Stimulated activated CD4-positive, alpha-beta T cell treated with anti-CD3 and anti-CD28 coated beads, Interleukin-4, amount 100 ng/mL, for 48 hours (primary cell): ENCODE measurements at regions not wholly inside any gene's neighbourhood (a gene's known extent, or its start where the extent isn't known, plus 50 kb on each side); places are given as distances from the start of the nearest gene placed in this dataset.

Source experiments
- DNase-seq, 2 donors: peaks; one replicate each; pipeline ENCODE4 v3.0.0-alpha.2; 2020; ENCODE audit warnings: low read depth in 2 of 2

GRCh38 chr6:168782187-168782751, 341.3 kb downstream of the SMOC2 start:
- no peak for DNase-seq

DNA sequence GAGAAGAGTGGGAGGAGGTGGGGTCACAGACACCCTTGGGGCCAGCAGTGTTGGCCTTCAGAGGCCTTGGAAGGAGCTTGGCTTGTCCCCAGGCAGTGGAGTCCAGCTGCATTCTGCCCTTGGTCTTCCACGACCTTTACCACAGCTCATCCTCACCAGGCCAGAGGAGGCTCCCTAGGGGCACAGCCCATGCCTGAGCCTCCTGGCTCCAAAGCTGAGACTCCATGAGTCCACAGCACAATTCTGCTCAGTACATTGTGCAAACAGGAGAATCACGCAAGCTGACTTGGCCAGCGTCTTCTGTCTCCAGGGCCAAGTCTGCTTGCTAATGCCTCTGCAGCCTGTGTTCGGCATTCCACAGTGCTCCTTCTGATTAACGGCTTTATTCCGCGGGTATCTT, 337.2 kb downstream of the SMOC2 start:
- DNase-seq, result no peak

DNA sequence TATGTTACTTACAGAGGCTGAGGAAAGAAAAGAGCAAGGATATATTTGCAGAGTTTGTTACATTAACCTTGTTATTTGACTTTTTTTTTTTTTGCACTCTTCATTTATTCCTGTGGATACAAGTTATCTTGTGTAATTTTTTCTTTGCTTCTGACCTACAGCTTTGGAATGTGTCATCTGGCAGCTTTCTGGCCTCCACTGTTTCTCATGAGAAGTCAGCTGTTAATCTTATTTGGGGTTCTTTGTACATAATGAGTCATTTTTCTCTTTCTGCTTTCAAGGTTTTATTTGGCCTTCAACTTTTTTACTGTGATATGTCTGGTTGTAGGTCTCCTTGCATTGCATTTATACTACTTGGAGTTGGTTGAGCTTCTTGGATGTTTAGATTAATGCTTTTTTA, 333.4 kb downstream of the SMOC2 start:
- no peak for DNase-seq

- no peak for DNase-seq
These were observed 332.8 kb downstream of the SMOC2 start for GRCh38 chr6:168773788-168774187.

- no peak for DNase-seq
These were observed 324.8 kb downstream of the SMOC2 start for GRCh38 chr6:168765752-168766151.

DNA sequence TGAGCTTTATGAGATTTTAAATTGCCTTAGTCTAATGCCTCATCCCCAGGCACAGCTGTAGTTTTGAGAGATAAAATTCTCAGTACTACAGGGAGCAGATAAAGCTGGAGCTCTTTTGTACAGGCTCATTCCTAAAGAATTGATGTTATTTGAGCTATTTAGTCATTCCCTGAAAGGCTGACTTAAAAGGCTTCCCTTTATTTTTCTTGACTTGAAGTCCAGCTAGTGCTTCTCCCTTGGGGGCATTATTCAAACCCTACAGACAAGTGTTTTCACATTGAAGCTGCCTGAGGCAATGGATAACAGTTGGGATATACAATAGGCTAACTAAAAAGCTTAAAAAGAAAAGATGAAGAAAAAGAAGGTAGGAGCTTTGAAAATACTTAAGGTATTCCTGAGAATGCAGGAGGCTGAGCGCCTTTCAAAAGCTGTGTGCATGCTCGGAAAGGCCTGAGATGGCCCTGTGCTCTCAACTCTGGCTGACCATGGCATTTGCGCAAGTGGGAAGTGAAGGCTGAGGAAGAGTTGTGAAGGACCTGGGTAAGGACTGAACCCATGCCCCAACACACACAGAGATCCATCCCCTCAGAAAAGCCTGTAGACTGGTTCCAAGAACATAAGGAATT, 315.1 kb downstream of the SMOC2 start:
- DNase-seq, result no peak

DNA sequence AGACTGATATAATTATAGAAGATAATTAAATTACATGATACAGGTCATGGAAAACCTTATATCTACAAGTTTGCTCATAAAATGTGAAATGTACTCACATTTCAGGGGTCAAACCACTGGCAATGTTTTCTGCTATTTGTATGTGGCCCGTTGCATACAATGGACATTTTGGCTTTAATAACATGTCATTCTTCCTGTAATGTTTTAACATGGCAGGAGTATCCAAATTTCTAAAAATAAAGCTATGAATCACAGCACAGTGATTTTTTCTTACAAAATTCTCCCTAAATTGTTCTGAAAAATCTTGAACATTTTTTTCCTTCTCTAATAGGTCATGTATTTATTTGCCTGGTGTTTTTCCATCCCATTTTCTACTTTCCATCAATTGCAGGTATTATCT, 305.7 kb downstream of the SMOC2 start:
- DNase-seq, result no peak

- no peak for DNase-seq
These were observed 305.0 kb downstream of the SMOC2 start for GRCh38 chr6:168746013-168746412.

GRCh38 chr6:168744861-168745260, 303.9 kb downstream of the SMOC2 start:
- no peak for DNase-seq

GRCh38 chr6:168741942-168742782, 301.2 kb downstream of the SMOC2 start:
- DNase-seq, result no peak

- DNase-seq, result no peak
These were observed 300.3 kb downstream of the SMOC2 start for GRCh38 chr6:168741305-168741704.

DNA sequence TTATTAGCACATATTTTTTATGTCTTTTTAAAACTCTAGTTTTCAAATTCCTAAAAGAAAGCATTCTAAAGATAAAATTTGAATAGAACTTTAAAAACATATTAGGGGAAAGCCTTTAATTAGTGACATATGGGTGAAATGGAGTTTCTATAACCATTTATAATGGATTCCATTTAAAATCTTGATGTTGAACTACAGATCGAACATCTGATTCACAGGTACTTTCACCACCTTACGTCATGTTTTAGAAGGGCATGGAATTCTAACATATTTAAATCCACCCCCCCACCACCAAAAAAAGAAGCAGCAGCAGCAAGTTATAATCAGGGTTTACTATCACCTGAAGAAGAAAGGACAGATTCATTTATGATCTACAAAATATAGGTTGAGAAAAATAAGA, 298.4 kb downstream of the SMOC2 start:
- no peak for DNase-seq

DNA sequence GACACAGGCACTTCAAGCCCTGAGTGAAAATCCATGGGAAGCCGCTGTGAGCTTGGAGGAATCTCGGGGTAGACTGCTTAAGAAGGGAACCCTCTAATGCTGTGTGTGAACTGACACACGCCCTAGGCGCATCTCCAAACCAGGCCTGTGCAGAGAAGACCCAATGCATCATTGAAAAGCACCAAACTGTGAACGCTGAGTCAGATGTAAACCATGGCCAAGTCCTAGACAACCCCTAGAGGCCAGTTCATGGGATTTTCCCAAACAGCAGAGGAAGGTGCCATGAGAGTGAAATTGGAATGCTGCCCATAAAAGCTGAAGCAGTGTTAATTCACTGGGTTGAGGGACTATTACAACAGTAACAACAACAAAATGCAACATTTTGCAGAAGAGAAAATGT, 296.5 kb downstream of the SMOC2 start:
- no peak for DNase-seq

GRCh38 chr6:168737014-168737413, 296.0 kb downstream of the SMOC2 start:
- no peak for DNase-seq

GRCh38 chr6:168736039-168736438, 295.1 kb downstream of the SMOC2 start:
- no peak for DNase-seq

DNA sequence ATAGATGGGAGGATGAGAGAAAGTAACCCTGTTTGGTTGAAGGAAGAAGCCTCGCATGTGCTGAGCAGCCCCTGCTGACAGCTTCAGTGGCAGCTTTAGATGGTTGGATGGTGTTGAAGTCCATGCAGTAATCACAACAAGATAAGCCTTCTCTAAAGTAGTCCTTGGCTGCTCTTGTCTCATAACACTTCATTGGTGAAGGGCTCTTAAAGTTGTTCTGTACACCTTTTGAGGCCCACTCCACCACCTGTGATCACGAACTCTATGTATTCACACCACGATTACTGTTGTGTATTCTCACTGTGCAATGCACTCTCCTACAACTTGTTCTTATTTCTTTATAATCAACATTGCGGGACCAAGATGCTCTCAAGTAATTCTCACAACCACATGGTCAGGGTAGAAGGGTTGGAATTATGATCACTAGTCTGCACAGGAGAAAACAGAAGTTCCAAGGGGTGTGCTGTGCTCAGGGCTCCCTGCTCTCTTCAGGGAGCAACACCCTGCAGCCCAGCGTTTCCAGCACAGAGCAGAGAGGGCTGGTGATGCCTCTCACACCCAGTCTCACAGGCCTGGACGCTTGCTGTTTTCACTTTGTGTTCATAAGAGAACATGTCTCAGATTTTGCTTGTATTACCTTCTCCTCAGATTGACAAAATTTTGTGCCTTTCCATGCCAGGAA, 294.4 kb downstream of the SMOC2 start:
- no peak for DNase-seq

DNA sequence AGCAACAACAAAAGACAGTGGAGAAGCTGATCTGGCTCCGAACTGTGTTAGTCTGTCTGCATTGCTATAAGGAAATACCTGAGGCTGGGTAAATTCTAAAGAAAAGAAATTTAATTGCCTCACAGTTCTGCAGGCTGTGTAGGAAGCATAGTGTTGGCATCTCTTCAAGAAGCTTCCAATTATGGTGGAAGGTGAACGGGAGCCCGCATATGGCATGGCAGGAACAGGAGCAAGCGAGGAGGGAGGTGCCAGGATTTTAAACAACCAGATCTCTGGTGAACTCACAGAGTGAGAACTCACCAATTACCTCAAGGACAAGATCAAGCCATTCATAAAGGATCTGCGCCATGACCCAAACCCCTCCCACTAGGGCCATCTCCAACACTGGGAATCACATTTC, 293.5 kb downstream of the SMOC2 start:
- no peak for DNase-seq

- no peak for DNase-seq
These were observed 291.7 kb downstream of the SMOC2 start for GRCh38 chr6:168732676-168733075.

DNA sequence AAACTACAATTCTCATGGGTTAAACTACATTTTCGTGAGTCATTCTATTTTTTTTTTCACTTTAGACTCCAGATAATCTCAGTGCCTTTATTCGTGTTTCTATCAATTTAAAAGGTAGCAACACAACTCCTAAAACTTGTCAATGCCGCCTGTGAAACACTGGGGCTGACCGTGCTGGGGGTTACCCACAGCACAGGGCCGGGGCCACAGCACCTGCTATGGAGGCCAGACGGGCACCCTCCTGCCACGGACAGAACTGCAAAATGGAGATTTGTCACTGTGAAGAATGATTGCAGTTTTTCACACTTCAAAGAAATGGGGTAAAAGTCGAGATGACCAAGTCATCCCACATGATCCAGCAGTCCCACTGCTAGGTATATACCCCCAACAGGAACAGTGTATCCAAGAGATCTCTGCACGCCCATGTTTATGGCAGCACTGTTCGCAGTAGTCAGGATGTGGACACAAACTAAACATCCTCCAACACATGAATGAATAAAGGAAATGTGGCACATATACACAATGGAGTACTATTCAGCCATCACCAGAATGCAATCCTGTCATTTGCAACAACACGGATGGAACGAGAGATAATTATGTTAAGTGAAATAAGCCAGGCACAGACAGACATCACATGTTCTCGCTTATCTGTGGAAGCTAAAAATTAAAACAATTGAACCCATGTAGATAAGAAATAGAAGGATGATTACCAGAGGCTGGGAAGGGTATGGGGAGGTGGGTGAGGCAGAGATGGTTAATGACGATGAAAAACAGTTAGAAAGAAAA, 290.1 kb downstream of the SMOC2 start:
- DNase-seq, result no peak

- DNase-seq, result no peak
These were observed 287.1 kb downstream of the SMOC2 start for GRCh38 chr6:168728056-168728455.

GRCh38 chr6:168726312-168726856, 285.4 kb downstream of the SMOC2 start:
- no peak for DNase-seq
